BJ (cell line): ENCODE measurements at regions not wholly inside any gene's neighbourhood (a gene's known extent, or its start where the extent isn't known, plus 50 kb on each side); places are given as distances from the start of the nearest gene placed in this dataset.
"Not testable (repeated sequence)": the region's sequence is repeated elsewhere in the genome, so short reads cannot be mapped to it uniquely, and the experiment has no call there.

ENCODE experiments used
- CTCF ChIA-PET: fragments of 350-600 bp; formaldehyde crosslinking; extraction: SDS; loops from one replicate; lab custom pipeline; 2021; ENCODE audit warnings: antibody characterized with exemption, inconsistent platforms; lab: Yijun Ruan, JAX
- POLR2A ChIA-PET: fragments of 300-600 bp; sonication (Branson Sonifier 250); formaldehyde crosslinking; extraction: SDS; loops from one replicate; lab custom pipeline; 2021; ENCODE audit warnings: antibody characterized with exemption; lab: Charles Lee
- DNase-seq: peaks from one replicate; pipeline ENCODE4 v3.0.0-alpha.2; 2011; ENCODE audit warnings: low read depth
- H3K27me3 ChIP-seq: 2 replicates; pipeline ENCODE4 v1.6.0; 2011; ENCODE audit warnings: low read length; ENCODE audit not compliant: control insufficient read depth, insufficient read depth
- H3K36me3 ChIP-seq: 2 replicates; pipeline ENCODE4 v1.5.1; 2011; ENCODE audit warnings: low read length; ENCODE audit not compliant: control insufficient read depth, insufficient read depth
- H3K4me3 ChIP-seq: 2 replicates; pipeline ENCODE4 v1.5.1; 2011; ENCODE audit warnings: low read depth, mild to moderate bottlenecking, control low read depth, low read length
- CTCF ChIP-seq: IDR thresholded peaks from 2 replicates; pipeline ENCODE4 v1.5.1; 2011; ENCODE audit warnings: low read depth, mild to moderate bottlenecking, control low read depth, inconsistent platforms, low read length, moderate library complexity; ENCODE audit not compliant: insufficient read depth

GRCh38 chr2:147594038-147594437, 250.8 kb upstream of the ACVR2A start:
- H3K36me3 ChIP-seq, result no peaks in the 10 kb centered on the region
- ChIA-PET CTCF (no interaction called here), POLR2A (no interaction called here)
- TF ChIP-seq CTCF, result no peak
- no peaks in the 10 kb centered on the region for H3K27me3 ChIP-seq
- no peak for DNase-seq
- no peak overlapping the region for H3K4me3 ChIP-seq

GRCh38 chr2:147592784-147593183, 252.0 kb upstream of the ACVR2A start:
- CTCF ChIA-PET, DNase-seq, H3K36me3 ChIP-seq: not testable (repeated sequence)

GRCh38 chr2:147589127-147589526, 255.7 kb upstream of the ACVR2A start:
- no peak for DNase-seq
- ChIA-PET POLR2A (no interaction called here), CTCF (no interaction called here)
- Histone ChIP-seq H3K27me3 (no peaks in the 10 kb centered on the region), H3K4me3 (no peak overlapping the region), H3K36me3 (no peaks in the 10 kb centered on the region)
- no peak for TF ChIP-seq CTCF

More at GRCh38 chr2:147592784-147593183, 252.0 kb upstream of the ACVR2A start:
- H3K4me3 ChIP-seq, H3K27me3 ChIP-seq, POLR2A ChIA-PET: not testable (repeated sequence)

GRCh38 chr2:147588191-147588590, 256.6 kb upstream of the ACVR2A start:
- H3K4me3 ChIP-seq, result no peak overlapping the region
- H3K27me3 ChIP-seq, result no peaks in the 10 kb centered on the region
- ChIA-PET CTCF (interaction anchor here (0.8 to 1.2 kb wide), 2 partner anchors 10 to 121 kb away, joined by 3 to 4 read pairs; no protein-coding TSS in a partner anchor), POLR2A (no interaction called here)
- H3K36me3 ChIP-seq, result no peaks in the 10 kb centered on the region
- DNase-seq, result peak; percentile 7
- TF ChIP-seq CTCF, result no peak

- H3K27me3 ChIP-seq, result no peaks in the 10 kb centered on the region
- no peaks in the 10 kb centered on the region for H3K36me3 ChIP-seq
- ChIA-PET CTCF (no interaction called here), POLR2A (no interaction called here)
- no peak for TF ChIP-seq CTCF
- H3K4me3 ChIP-seq, result no peak overlapping the region
- DNase-seq, result no peak
Measured at GRCh38 chr2:147578529-147578928, 266.3 kb upstream of the ACVR2A start.

GRCh38 chr2:147577998-147578380, 266.8 kb upstream of the ACVR2A start:
- ChIA-PET CTCF (interaction anchor here (0.5 kb wide), 1 partner anchor 174 kb away, joined by 3 read pairs; no protein-coding TSS in a partner anchor), POLR2A (no interaction called here)
- TF ChIP-seq CTCF, result no peak
- DNase-seq, result no peak
- no peaks in the 10 kb centered on the region for H3K27me3 ChIP-seq
- no peak overlapping the region for H3K4me3 ChIP-seq
- no peaks in the 10 kb centered on the region for H3K36me3 ChIP-seq
